SK-N-SH (cell line): ENCODE measurements at regions not wholly inside any gene's neighbourhood (a gene's known extent, or its start where the extent isn't known, plus 50 kb on each side); places are given as distances from the start of the nearest gene placed in this dataset.

Experiments
- CTCF ChIP-seq: fragments of 200-600 bp; sonication (generic); IDR thresholded peaks from 2 replicates; pipeline ENCODE4 v1.6.1; 2017; ENCODE audit warnings: antibody characterized with exemption, mild to moderate bottlenecking, moderate library complexity
- EP300 ChIP-seq, 2 experiments: IDR thresholded peaks; 2 replicates each; pipeline versions ENCODE4 v1.4.0 to v1.6.1; 2012; ENCODE audit warnings: borderline replicate concordance in 1 of 2, low read depth in 1 of 2, low read length in 1 of 2
- EZH2phosphoT487 ChIP-seq: fragments of 200-600 bp; sonication (generic); IDR thresholded peaks from 2 replicates; pipeline ENCODE4 v1.6.1; 2017; ENCODE audit warnings: low read depth, mixed run types, mild to moderate bottlenecking, antibody characterized with exemption, moderate library complexity, borderline replicate concordance
- GABPA ChIP-seq: IDR thresholded peaks from 2 replicates; pipeline ENCODE4 v1.4.0; 2012; ENCODE audit warnings: low read depth, mild to moderate bottlenecking
- JUND ChIP-seq: IDR thresholded peaks from 2 replicates; pipeline ENCODE4 v1.4.0; 2012
- MAX ChIP-seq: IDR thresholded peaks from 2 replicates; pipeline ENCODE4 v1.4.0; 2012; ENCODE audit warnings: low read depth
- MXI1 ChIP-seq: IDR thresholded peaks from 2 replicates; pipeline ENCODE4 v1.6.1; 2012; ENCODE audit warnings: mild to moderate bottlenecking, low read depth, low read length, improper control_type of control experiment
- POLR2AphosphoS5 ChIP-seq: IDR thresholded peaks from 2 replicates; pipeline ENCODE4 v1.6.1; 2012; ENCODE audit warnings: low read depth, low read length
- RFX5 ChIP-seq: IDR thresholded peaks from 2 replicates; pipeline ENCODE4 v1.6.1; 2012; ENCODE audit warnings: mild to moderate bottlenecking, improper control_type of control experiment, low read length
- SIN3A ChIP-seq: IDR thresholded peaks from 2 replicates; pipeline ENCODE4 v1.6.1; 2012; ENCODE audit warnings: low read depth, mild to moderate bottlenecking, low read length, moderate library complexity, borderline replicate concordance
- TAF1 ChIP-seq: IDR thresholded peaks from 2 replicates; pipeline ENCODE4 v1.6.1; 2012; ENCODE audit warnings: low read depth, mild to moderate bottlenecking, low read length, moderate library complexity, borderline replicate concordance
- TCF12 ChIP-seq: IDR thresholded peaks from 2 replicates; pipeline ENCODE4 v1.4.0; 2012
- TF ChIP-seq, protein P1 (sequence below): IDR thresholded peaks from 2 replicates; pipeline ENCODE4 v1.6.1; 2012; ENCODE audit warnings: mild to moderate bottlenecking, low read depth, low read length, moderate library complexity

- no peak for TF ChIP-seq CTCF
- TF ChIP-seq TAF1, result no peak
- TF ChIP-seq SIN3A, result no peak
- TF ChIP-seq EP300 (IDR thresholded peaks at IDR 0.05; ENCODE audit: borderline replicate concordance in 1 of 2, low read depth in 1 of 2, low read length in 1 of 2), result no peak
- no peak for TF ChIP-seq MAX
- TF ChIP-seq, protein P1, sequence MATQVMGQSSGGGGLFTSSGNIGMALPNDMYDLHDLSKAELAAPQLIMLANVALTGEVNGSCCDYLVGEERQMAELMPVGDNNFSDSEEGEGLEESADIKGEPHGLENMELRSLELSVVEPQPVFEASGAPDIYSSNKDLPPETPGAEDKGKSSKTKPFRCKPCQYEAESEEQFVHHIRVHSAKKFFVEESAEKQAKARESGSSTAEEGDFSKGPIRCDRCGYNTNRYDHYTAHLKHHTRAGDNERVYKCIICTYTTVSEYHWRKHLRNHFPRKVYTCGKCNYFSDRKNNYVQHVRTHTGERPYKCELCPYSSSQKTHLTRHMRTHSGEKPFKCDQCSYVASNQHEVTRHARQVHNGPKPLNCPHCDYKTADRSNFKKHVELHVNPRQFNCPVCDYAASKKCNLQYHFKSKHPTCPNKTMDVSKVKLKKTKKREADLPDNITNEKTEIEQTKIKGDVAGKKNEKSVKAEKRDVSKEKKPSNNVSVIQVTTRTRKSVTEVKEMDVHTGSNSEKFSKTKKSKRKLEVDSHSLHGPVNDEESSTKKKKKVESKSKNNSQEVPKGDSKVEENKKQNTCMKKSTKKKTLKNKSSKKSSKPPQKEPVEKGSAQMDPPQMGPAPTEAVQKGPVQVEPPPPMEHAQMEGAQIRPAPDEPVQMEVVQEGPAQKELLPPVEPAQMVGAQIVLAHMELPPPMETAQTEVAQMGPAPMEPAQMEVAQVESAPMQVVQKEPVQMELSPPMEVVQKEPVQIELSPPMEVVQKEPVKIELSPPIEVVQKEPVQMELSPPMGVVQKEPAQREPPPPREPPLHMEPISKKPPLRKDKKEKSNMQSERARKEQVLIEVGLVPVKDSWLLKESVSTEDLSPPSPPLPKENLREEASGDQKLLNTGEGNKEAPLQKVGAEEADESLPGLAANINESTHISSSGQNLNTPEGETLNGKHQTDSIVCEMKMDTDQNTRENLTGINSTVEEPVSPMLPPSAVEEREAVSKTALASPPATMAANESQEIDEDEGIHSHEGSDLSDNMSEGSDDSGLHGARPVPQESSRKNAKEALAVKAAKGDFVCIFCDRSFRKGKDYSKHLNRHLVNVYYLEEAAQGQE, result no peak
- TF ChIP-seq POLR2AphosphoS5, result no peak
- TF ChIP-seq RFX5, result no peak
- TF ChIP-seq TCF12, result no peak
- no peak for TF ChIP-seq EZH2phosphoT487
- TF ChIP-seq MXI1, result no peak
- TF ChIP-seq GABPA, result no peak
- TF ChIP-seq JUND, result no peak
Observed at GRCh38 chr14:106062502-106063272, 536.3 kb downstream of the TMEM121 start.
